NCI-H1048 (cell line): ENCODE measurements at regions not wholly inside any gene's neighbourhood (a gene's known extent, or its start where the extent isn't known, plus 50 kb on each side); places are given as distances from the start of the nearest gene placed in this dataset.

ENCODE experiments used
- DNase-seq: peaks from one replicate; lab custom pipeline; 2025; lab: John Stamatoyannopoulos, UW

GRCh38 chr2:226680719-226681118, 118.9 kb downstream of the IRS1 start:
- no peak for DNase-seq

GRCh38 chr2:226679389-226680065, 120.1 kb downstream of the IRS1 start:
- DNase-seq: no peak

DNA sequence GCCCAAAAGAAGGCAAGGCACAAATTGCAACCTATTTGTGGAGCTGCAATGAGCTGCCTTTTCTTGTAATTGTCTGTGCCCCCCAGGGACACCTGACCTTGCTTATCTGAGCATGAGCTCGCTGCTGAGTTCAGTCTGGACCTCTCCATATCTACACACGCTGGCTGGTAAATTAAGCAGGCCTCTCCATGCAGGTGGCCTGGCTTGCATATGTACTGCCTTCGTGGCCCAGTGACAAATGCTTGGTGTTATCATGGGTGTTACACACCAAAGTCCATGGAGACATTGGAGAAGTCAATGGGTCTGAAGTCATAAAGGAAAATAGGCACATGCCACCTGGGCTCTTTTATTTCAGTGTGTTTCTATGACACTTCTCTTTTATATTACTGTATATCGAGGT, 121.2 kb downstream of the IRS1 start:
- no peak for DNase-seq

DNA sequence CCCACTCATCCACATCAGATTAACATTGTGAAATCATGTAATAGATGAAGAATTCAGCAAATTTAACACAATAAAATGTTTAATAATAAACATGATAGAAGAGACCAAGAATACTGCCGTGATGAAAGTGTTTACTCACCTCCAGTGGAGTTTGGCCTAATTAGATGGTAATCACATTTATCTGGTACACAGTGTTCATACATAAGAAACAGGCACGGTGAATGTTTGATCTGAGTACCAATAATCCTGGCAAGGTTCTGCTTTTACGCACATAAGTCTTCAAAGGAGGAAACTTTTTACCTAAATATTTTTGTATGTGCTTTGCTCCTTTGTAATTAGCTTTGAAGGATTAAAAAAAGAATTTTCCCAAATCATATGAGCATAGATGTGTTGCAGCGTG, 122.5 kb downstream of the IRS1 start:
- DNase-seq: no peak

- no peak for DNase-seq
These were observed 123.0 kb downstream of the IRS1 start for GRCh38 chr2:226676618-226677017.

GRCh38 chr2:226674123-226674522, 125.5 kb downstream of the IRS1 start:
- DNase-seq: no peak

DNA sequence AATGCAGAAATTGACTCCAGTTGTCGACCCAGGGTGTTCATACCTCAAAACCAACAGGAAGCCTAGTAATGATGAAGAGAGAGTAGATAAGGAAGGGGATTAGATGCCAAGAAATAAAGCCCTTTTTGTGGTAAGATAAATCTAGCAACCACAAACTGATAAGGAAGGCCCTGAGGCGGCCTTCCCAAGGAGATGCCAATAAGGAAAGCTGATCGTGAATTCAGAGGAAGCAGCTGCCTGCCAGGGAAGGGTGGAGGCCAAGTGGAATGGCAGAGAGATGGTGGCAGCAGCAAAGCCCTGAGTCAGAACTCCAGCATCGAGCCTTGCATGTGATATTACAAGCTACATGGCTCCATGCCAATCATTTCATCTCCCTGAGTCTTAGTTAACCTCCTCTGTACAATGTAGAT, 126.3 kb downstream of the IRS1 start:
- DNase-seq: no peak

- DNase-seq: no peak
These were observed 128.4 kb downstream of the IRS1 start for GRCh38 chr2:226671141-226671676.

GRCh38 chr2:226669905-226670304, 129.7 kb downstream of the IRS1 start:
- no peak for DNase-seq

DNA sequence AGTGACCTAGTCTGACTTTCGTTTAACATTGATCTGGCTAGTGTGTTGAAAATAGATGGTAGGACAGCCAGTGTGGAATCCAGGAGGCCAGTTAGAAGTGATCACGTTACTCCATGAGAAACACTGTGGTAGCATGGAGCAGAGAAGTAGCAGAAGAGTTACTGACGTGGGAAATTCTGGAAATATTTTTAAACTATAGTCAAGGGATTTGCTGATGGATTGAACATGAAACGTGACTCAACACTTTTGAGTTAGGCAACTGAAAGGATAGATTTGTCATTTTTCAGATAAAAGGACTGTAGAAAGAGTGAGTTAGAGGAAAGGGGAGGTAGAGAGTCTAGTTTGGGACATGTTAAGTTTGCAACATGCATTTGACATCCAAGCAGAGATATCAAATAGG, 130.4 kb downstream of the IRS1 start:
- no peak for DNase-seq

DNA sequence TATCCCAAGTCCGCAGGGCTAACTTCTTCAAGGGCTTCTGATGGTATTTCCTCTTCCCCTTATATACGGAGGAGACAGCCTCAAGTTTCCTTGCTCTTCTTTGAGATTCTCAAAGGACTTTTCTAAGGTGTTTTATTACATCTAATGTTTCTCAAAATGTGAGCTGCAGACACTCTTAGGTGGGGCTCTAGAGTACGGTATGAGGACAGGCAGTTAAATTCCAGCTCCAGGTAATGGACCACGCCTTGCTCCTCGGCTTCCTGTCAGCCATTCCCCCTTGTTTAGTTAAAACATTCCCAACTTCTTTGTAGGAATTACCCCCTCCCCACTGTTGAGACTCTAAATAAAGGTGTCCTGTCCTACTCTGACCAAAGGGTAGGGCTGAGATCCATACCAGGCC, 131.9 kb downstream of the IRS1 start:
- no peak for DNase-seq

GRCh38 chr2:226665306-226665831, 134.3 kb downstream of the IRS1 start:
- DNase-seq: no peak

DNA sequence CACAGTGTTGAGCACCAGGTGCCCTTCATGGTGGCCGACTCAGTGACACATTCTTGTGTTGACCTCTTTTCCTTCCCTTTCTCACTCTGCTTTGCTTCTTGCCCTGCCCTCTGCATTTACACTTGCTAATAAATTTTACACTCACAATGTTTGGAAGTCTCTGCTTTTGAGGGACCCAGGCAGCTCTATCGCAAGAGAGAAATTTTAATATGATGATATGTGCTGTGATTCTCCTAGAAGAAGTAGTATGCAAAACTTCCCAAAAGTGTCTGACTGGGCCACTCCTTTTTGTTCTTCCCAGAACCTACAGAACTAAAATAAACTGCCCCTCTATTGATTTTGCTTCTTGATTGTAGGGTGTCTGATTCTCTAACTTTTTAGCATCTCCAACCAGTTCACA, 135.0 kb downstream of the IRS1 start:
- DNase-seq: no peak

DNA sequence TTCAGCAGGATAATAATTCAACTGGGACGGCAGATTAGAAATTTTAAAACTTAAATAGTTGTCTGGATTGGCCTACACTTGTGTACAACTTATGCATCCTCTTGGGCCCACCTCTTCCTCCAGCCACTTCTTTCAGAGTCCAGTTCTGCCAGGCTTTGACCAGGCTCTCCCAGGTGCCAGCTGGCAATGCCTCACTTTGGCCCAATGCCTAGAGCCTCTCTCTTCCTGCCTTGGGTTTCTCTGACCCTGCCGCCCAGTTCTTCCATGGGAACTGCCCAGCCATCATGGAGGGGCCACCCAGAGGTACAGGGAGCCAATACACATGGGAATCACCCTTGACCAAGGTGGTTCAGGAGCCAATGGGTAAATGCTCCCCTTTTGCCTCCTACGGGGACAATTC, 135.5 kb downstream of the IRS1 start:
- no peak for DNase-seq

DNA sequence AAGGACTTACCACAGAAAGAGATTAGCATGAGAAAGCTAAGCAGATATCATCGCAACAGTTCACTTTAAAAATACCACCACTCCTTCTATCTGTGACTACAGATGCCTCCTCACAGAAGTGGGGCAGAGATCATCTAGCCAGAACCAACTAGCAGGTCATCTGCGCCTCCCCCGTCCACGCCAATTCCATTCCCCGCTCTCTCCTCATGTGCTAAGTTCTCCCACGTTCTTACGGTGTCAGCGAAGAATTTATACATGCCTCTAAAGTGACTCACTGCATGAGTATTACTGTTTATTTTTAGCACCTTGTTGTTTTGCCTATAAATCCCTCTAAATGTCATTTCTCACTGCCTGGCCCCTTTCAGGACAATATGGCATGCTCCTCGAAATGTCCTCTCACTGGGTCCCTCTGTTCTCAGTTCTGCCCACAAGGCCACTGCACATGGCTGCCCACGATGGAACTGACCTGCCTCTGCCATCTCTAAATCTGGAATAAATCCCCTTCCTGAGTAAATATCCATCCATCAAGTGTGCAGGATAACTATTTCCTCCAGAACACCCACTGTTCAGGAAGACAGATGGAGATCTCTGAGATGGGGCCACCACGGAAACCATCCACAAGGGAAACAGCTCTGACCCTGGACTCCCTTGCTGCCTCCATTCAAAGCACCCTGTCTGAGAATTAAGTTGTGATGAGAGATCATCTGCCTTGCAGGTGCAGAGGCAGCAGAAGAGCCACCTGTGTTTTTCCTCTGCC, 137.7 kb downstream of the IRS1 start:
- DNase-seq: no peak

GRCh38 chr2:226660526-226660925, 139.1 kb downstream of the IRS1 start:
- DNase-seq: no peak

- no peak for DNase-seq
These were observed 139.5 kb downstream of the IRS1 start for GRCh38 chr2:226660124-226660523.

GRCh38 chr2:226659410-226659809, 140.2 kb downstream of the IRS1 start:
- DNase-seq: no peak

GRCh38 chr2:226658555-226658954, 141.1 kb downstream of the IRS1 start:
- DNase-seq: no peak

GRCh38 chr2:226657340-226658053, 142.1 kb downstream of the IRS1 start:
- no peak for DNase-seq

DNA sequence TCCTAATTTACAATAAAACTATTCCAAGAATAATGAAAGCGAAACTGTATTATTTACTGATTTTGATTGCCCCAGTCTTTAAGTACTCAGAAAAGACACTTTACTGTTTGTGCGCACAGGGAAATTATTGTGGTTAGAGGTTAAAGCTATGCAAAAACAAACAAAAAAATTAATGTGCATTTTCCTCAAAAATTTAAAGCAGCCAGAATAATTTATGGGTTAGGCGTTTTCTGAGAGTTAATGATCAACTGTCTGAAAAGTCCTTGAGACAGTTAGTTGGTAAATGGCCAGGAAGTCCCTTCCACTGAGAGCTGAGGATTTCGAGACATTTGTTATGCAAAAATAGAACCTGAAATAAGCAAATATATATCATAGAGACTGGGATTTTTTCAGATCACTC, 143.3 kb downstream of the IRS1 start:
- no peak for DNase-seq

DNA sequence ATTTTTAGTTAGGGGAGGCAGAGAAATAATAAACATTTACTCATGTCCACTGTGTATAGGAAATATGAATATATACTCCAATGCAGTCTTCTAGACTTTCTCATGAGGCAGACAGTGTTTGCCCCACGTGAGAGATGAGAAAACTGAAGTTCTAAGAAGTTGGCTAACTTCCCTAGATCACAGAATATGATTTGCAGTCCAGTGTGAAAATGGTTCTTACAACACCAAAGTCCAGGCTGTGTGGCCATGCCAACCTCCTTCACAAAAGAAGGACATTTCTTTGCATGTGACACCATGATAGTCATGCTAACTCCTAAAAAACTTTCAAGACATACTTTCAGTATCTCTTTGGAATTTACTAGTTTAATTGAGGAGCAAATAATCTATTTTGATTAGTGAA, 143.7 kb downstream of the IRS1 start:
- no peak for DNase-seq
